ENCODE measurements at regions not wholly inside any gene's neighbourhood (a gene's known extent, or its start where the extent isn't known, plus 50 kb on each side); places are given as distances from the start of the nearest gene placed in this dataset.

DNA sequence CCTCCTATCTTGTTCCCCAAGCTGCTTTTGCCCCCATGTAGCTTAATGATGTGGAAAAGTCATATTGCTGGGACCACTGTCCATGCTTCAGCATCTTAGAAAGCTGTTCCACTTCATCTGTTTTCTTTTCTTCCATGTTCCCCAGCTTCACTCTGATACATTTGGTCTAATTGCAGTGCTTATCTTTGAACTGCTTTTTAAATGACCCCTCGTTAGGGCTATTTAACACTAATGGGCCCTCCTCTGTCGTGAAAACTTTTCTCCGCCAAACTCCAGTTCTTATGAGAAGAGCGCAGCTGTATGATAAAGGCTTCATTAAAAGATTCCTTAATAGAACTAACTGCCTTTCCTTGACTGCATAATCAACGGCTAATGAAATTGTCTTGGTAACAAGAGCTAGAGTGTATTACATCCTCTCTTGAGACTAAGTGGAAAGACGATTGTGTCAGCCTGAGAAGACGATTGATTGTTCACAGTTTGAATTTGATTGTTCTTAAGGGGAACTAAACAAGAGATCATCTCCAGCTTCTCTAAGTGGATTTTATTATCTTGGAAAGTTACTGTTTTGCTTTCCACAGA is 165.0 kb upstream of the MTNR1B start (continued):
- TF ChIP-seq ZNF462 (CRISPR knock-in tag; IDR thresholded peaks at IDR 0.05), result no peak
- TF ChIP-seq EZH2phosphoT487 (IDR thresholded peaks at IDR 0.05; ENCODE audit: unreplicated experiment), result no peak
- TF ChIP-seq POLR2AphosphoS5 (IDR thresholded peaks at IDR 0.05; ENCODE audit: low read depth), result no peak
- TF ChIP-seq NANOG (IDR thresholded peaks at IDR 0.05; ENCODE audit: borderline replicate concordance), result no peak

- H3K9me3 Mint-ChIP-seq, result no peaks in the 10 kb centered on the region
- no peak overlapping the region for H3K27ac Mint-ChIP-seq
- peaks cover 54% of the 10 kb centered on the region for H3K4me1 Mint-ChIP-seq
- TF ChIP-seq, protein P1, sequence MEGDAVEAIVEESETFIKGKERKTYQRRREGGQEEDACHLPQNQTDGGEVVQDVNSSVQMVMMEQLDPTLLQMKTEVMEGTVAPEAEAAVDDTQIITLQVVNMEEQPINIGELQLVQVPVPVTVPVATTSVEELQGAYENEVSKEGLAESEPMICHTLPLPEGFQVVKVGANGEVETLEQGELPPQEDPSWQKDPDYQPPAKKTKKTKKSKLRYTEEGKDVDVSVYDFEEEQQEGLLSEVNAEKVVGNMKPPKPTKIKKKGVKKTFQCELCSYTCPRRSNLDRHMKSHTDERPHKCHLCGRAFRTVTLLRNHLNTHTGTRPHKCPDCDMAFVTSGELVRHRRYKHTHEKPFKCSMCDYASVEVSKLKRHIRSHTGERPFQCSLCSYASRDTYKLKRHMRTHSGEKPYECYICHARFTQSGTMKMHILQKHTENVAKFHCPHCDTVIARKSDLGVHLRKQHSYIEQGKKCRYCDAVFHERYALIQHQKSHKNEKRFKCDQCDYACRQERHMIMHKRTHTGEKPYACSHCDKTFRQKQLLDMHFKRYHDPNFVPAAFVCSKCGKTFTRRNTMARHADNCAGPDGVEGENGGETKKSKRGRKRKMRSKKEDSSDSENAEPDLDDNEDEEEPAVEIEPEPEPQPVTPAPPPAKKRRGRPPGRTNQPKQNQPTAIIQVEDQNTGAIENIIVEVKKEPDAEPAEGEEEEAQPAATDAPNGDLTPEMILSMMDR (conservative IDR thresholded peaks at IDR 0.05; ENCODE audit: low read depth in 2 of 2), result no peak
- TF ChIP-seq CREB1 (CRISPR knock-in tag; IDR thresholded peaks at IDR 0.05; ENCODE audit: low read depth) (no peak), EZH2phosphoT487 (IDR thresholded peaks at IDR 0.05; ENCODE audit: unreplicated experiment) (no peak), POLR2AphosphoS5 (IDR thresholded peaks at IDR 0.05; ENCODE audit: low read depth) (no peak)
- TF ChIP-seq, protein P2, sequence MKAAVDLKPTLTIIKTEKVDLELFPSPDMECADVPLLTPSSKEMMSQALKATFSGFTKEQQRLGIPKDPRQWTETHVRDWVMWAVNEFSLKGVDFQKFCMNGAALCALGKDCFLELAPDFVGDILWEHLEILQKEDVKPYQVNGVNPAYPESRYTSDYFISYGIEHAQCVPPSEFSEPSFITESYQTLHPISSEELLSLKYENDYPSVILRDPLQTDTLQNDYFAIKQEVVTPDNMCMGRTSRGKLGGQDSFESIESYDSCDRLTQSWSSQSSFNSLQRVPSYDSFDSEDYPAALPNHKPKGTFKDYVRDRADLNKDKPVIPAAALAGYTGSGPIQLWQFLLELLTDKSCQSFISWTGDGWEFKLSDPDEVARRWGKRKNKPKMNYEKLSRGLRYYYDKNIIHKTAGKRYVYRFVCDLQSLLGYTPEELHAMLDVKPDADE (IDR thresholded peaks at IDR 0.05), result no peak
- TF ChIP-seq, protein P3, sequence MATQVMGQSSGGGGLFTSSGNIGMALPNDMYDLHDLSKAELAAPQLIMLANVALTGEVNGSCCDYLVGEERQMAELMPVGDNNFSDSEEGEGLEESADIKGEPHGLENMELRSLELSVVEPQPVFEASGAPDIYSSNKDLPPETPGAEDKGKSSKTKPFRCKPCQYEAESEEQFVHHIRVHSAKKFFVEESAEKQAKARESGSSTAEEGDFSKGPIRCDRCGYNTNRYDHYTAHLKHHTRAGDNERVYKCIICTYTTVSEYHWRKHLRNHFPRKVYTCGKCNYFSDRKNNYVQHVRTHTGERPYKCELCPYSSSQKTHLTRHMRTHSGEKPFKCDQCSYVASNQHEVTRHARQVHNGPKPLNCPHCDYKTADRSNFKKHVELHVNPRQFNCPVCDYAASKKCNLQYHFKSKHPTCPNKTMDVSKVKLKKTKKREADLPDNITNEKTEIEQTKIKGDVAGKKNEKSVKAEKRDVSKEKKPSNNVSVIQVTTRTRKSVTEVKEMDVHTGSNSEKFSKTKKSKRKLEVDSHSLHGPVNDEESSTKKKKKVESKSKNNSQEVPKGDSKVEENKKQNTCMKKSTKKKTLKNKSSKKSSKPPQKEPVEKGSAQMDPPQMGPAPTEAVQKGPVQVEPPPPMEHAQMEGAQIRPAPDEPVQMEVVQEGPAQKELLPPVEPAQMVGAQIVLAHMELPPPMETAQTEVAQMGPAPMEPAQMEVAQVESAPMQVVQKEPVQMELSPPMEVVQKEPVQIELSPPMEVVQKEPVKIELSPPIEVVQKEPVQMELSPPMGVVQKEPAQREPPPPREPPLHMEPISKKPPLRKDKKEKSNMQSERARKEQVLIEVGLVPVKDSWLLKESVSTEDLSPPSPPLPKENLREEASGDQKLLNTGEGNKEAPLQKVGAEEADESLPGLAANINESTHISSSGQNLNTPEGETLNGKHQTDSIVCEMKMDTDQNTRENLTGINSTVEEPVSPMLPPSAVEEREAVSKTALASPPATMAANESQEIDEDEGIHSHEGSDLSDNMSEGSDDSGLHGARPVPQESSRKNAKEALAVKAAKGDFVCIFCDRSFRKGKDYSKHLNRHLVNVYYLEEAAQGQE (IDR thresholded peaks at IDR 0.05; ENCODE audit: unreplicated experiment), result no peak
Observed at GRCh38 chr11:92808022-92808421, 161.4 kb upstream of the MTNR1B start.

More at GRCh38 chr11:92808022-92808421, 161.4 kb upstream of the MTNR1B start:
- Mint-ChIP-seq H3K36me3 (ENCODE audit: low read depth) (peaks cover 18% of the 10 kb centered on the region), H3K4me3 (no peak overlapping the region), H3K27me3 (ENCODE audit: insufficient read depth, low read depth, poor library complexity) (peaks cover 6% of the 10 kb centered on the region)
- no peak overlapping the region for H2AFZ ChIP-seq
- peaks cover 2% of the 10 kb centered on the region; the same call in 1 of the 2 replicates for H3K36me3 ChIP-seq (ENCODE audit: insufficient read depth)
- H3K79me2 ChIP-seq (replicated peaks; ENCODE audit: insufficient read depth), result no peaks in the 10 kb centered on the region
- ATAC-seq (no peak), DNase-seq (ENCODE audit: low spot score) (no peak)
- H3F3A ChIP-seq (replicated peaks; ENCODE audit: low read depth), result no peaks in the 10 kb centered on the region
- H3K27me3 ChIP-seq (ENCODE audit: insufficient read depth), result no peaks in the 10 kb centered on the region
- H4K20me1 ChIP-seq (replicated peaks; ENCODE audit: insufficient read depth), result no peaks in the 10 kb centered on the region; the same call in 1 of the 2 replicates
- H3K4me1 ChIP-seq (ENCODE audit: insufficient read depth), result peaks cover 25% of the 10 kb centered on the region
- no peak overlapping the region for H3K4me2 ChIP-seq
- no peak overlapping the region for H3K27ac ChIP-seq (ENCODE audit: low read depth)
- no peak overlapping the region for H3K4me3 ChIP-seq
- H3K9me2 ChIP-seq (ENCODE audit: insufficient read depth), result no peaks in the 10 kb centered on the region; the same call in 1 of the 2 replicates

Measured in GM23338 (cell line).